ENCODE measurements at regions not wholly inside any gene's neighbourhood (a gene's known extent, or its start where the extent isn't known, plus 50 kb on each side); places are given as distances from the start of the nearest gene placed in this dataset.

- no peak for TF ChIP-seq CTCF (IDR thresholded peaks at IDR 0.05)
- no peak for TF ChIP-seq ZFX (IDR thresholded peaks at IDR 0.05; ENCODE audit: borderline replicate concordance)
These were observed 118.9 kb downstream of the TMX3 start for GRCh38 chr18:68596016-68596415.
